KG1 (cell line): ENCODE measurements at regions not wholly inside any gene's neighbourhood (a gene's known extent, or its start where the extent isn't known, plus 50 kb on each side); places are given as distances from the start of the nearest gene placed in this dataset.
A peak's percentile ranks its signal among the peaks of the same experiment; 100 is the strongest.

Source experiments
- DNase-seq: peaks from one replicate; lab custom pipeline; 2025; lab: John Stamatoyannopoulos, UW

DNA sequence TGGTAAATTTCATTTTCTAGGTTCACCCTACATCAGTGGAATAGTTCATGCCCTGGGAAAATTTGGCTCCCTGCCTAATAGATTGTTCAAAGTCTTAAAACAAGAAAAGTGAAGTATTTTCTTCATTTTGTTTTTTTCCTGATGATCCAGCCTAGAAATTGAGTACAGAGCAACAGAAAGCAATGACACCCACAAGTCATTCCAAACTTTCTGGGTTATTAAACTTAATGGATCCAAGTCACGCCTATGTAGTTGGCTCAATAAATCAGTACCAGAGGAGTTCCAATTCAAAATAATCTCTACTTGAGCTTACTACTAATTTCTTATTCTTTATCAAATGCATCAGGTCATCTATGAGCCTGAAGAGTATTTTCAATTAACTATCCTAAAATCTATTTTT lies 937.6 kb upstream of the SLIT2 start:
- no peak for DNase-seq

DNA sequence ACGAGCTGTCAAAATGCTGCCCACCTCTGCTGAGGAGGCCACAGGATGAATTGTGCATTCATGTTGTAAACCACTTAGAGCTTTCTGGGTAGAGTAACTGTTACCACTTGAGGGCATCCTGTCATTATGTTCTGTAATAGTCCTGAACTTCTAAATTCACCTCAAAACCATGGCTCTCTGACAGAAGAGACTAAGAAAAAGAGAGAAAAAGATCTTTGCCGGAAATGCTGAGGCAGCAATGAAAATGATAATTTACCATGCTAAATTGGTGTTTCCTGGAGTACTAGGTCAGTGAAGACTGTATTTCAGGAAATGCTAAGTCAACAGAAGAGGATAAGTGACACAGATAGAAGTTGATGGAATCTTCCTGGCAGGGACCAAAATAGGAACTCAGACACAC lies 942.3 kb upstream of the SLIT2 start:
- DNase-seq: no peak

DNA sequence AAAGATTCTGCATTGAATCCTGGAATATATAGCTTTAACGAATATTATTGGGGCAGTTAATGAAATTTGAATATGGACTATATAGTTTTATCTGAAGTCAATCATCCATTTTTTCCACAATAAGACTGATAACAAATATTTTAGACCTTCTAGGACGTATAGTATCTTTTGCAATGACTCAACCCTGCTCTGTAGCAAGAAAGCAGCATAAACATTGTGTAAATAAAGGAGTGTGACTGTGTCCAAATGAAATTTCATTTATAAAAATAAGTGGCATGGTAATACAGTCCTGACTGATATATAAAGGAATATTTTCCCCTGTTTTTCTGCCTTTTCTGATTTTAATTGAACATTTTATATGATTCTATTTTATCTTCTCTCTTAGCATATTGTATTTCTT lies 947.7 kb upstream of the SLIT2 start:
- no peak for DNase-seq

DNA sequence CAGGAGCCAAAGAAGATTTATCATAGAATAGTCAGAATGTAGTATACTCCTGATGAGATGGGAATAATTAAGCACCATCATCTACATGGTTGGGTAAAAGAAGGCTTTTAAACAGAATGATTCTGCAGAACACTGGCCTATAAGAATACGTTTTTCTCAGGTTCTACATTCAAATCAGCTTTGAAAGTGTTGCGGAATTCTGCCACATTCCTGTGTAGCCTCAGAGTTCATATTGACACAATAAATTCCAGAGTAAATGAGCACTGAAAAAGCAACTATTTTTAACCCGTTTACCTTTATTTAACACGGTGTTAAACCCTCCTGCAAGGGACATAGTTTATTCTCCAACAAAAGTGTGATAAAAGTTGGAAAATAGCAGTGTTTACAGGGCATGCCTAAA lies 950.2 kb upstream of the SLIT2 start:
- no peak for DNase-seq

DNA sequence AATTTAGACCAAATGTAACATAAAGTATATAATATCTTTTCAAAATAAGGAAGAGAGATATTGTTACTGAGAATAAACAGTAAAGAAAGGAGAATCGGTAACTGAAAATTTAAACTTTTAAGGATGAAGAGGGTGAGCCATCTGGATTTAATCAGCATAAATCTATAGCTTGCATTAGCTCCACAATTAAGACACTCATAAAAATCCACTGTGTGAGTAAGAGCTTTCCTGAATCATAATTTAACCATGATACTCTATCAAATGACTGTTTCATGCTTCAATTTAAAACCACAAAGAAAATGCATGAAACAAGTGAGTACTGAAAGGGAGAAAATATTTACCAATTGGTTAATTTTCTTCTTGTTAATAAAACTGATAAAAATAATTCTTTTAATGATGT lies 951.5 kb upstream of the SLIT2 start:
- no peak for DNase-seq

DNA sequence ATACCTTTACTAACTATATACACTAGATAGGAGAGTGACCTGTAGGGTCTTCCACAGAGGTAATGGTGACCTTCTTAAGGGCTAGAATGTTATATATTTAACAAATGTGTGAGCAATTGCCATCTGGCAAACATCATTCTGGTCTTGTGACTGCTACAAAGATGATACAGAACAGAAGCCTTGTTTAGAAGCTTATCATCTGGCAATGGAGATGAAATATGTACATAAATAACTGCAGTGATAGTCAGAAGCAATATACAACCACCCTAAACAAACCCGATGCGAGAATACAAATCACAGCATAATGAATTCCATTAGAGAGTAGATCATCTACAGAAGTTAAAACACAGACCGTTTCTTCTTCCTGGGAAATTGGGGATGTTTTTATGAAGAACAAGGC lies 952.7 kb upstream of the SLIT2 start:
- no peak for DNase-seq

DNA sequence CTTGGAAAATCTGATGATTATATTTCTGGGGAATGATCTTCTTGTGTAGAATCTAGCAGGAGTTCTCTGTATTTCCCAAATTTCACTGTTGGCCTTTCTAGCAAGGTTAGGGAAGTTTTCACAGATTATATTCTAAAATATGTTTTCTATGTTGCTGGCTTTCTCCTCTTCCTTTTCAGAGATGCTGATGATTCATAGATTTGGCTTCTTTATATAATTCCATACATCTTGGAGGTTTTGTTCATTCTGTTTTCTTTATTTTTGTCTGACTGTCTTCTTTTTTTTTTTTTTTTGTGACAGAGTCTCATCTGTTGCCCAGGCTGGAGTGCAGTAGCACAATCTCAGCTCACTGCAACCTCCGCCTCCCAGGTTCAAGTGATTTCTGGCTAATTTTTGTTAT lies 957.9 kb upstream of the SLIT2 start:
- DNase-seq: no peak

DNA sequence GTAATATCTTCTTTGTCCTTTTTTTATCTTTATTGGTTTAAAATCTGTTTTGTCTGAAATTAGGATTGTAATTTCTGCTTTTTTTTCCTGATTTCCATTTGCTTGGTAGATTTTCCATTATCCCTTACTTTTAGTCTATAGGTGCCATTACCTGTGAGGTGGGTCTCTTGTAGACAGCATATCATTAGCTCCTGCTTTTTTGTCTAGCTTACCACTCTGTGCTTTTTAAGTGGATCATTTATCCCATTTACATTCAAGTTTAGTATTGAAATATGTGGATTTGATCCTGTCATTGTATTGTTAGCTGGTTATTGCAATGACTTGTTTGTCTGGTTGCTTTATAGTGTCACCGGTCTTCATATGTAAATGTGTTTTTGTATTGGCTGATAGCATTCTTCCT lies 958.6 kb upstream of the SLIT2 start:
- no peak for DNase-seq

DNA sequence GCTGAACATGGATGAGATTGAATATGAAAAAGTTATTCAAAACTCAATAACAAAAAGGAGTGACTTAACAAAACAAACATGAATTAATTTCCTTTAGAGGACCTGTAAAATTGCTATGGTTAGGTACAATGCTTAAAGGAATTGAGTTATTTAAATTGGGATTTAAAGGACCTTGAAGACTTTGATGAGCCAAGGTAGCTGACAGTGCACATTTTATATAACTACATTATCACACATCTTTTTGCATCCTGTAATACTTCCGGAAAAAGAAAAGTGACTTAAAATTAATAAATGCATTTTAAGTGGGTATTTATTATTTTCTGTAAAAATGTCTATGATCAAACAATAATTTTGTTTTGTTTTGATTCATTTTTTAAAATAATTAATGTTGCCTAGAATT lies 964.8 kb upstream of the SLIT2 start:
- DNase-seq: no peak

DNA sequence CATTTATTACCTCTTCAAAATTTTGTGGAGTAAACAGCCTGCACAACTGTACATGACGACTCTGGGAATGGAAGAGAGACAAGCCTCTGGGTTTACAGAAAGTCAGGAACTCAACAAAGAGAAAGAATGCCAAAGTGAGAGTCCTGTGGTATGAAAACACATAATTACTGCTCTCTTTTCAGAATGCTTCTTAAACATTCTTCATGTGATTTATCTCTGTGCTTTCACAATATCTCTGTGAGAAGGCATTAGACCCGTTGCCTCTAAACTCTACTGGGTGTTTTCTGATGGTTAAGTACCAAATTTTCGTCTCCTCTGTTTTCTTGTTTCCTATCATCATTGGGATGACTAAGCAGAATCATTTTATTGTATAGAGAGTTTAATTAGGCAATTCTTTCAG lies 966.6 kb upstream of the SLIT2 start:
- DNase-seq: no peak

DNA sequence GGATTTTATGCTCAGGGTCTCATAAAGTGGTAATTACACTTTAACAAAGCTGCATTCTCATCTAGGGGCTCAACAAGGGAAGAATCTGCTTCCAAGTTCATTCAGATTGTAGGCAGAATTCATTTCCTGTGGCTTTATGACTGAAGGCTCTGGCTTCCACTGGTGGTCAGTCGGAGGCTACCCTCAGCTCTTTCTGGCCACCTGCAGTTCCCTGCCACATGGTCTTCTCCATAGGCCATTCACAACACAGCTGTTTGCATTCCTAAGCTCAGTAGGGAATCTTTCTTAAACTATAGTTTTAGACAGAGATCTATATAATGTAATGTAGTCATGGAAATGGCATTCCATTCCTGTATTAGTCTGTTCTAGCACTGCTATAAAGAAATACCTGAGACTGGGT lies 973.0 kb upstream of the SLIT2 start:
- no peak for DNase-seq

DNA sequence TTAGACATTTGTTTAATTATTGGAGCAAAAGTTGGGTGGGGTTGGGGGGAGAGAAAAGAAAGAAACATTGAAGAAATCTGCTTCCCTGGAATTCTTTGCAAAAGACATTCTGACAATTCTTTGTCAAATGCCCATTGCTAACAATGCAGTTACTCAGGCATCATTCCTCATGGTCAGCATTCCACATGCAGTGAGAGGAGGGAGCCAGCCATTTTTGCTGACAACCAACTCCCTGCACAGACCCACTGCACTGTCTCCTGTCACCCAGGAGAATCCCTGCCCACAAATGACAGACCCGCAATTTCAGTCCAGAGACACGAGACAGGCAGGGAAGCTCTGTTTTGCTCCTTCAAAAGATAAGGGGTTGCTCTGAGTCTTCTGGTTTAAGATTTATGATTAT lies 985.1 kb upstream of the SLIT2 start:
- DNase-seq: no peak

DNA sequence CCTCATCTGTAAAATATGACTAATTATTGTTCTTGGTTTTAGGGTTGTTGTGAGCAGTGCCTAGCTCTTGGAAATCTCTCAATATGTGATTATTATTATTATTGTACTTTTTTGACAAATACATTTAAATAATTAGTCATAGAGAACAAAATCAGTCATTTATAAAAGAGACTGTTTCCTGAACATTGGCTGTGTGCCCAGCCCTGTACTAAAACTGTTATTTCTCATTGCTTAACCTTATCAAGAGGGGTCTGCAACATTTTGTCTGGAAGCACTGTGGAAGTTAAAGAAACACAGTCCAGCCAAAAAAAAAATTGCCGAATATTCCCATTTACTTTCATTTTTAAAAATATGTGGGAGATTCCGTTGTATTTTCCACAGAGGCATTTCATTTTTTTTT lies 989.2 kb upstream of the SLIT2 start:
- DNase-seq: no peak

DNA sequence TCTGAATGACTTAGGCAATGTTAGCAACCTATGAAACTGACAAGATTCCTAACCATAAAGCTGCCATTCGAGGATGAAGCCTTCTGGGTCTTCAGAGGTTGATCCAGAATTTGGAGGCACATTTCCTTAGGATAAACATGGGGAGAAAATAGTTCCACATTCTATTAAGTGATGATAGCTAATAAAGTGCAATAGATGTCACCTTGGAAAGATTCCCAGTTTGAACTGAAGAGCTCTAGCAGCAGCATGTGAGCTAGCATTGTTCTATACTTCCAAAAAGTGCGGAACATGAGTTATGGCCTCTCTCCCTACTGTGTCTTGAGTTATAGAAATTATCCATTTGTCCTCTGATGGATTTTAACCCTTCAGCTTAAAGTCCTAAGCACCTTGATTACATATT lies 991.4 kb upstream of the SLIT2 start:
- DNase-seq: no peak

DNA sequence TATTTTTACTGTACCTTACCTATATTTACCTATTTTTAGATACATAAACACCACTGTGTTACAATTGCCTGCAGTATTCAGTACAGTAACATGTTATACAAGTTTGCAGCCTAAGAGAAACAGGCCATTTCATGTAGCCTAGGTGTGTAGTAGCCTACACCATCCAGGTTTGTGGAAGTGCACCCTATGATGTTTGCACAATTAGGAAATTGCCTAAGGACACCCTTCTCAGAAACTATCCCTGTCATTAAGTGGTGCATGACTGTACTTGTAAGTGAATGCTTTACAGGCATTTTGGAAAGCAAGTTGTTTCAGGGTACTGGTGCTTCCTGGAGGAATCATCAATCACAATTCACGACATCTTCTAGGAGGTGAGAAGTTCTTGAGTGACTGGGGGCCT lies 991.8 kb upstream of the SLIT2 start:
- no peak for DNase-seq

DNA sequence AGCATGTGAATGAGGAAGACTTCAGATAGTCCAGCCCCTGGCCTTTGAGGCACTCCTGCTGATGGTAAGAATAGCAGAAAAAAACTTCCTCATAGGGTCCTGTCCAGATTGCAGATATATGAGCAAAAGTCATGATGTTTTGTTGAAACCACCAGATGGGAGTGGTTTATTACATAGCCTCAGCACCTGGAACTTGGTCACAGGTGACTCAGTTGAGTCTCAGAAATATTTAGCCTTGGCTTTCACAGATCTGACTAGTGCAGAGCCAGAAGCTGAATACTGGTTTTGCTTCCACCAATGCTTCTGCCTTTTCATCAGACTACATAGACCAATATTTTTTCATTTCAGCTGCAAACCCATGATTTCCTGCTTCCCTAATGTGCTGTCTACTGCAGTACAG lies 994.9 kb upstream of the SLIT2 start:
- no peak for DNase-seq

DNA sequence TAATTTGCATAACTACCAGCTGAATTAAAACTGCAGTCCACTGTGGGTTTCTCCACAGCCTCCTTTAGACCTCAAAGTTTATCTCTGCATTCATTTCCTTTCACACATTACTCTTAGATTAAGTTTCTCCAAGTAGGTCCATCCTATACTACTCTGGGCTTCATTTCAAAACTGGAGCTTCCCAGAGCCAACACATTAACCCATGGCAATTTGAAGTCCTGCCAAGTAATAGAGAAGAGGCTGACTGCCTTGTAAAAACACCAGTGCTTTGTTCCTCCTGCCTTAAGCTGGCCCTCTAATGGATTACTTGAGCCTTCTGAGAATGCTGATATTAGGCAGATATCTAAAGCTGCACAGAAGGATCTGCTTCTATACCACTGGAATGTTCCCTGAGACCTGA lies 997.2 kb upstream of the SLIT2 start:
- no peak for DNase-seq

DNA sequence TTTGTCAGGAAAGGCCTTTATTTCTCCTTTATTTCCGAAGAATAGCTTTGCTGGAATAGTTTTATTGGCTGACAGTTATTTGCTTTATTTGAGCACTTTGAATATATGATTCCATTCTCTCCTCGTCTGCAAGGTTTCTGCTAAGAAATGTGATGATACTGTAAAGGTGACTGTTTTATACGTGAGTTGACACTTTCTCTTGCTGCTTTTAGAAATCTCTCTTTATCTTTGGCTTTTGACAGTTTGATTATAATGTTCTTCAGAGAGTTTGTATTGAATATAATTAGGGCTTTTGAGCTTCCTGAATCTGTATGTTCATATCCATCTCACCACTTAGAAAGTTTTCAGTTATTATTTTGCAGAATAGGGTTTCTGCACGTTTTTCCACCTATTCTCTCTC lies 1003.7 kb upstream of the SLIT2 start:
- DNase-seq: no peak

DNA sequence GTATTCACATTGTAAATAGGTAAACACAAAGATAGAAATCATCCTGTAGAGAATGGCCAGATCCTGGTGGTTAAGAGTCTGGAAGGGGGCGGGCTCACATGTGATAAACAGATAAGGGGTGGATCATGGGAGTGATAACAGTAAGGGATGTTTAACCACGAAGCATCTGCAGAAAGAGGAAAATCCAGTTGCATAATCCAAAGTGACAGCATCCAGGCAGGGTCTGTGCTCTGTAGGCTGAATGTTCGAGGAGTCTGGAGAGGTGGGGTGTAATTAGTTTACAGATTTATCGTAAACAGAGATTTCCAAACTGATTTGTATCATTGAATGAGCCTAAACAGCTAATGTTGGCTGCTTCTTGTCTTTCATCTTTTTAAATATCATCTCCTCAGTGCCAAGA lies 1009.8 kb upstream of the SLIT2 start:
- no peak for DNase-seq

DNA sequence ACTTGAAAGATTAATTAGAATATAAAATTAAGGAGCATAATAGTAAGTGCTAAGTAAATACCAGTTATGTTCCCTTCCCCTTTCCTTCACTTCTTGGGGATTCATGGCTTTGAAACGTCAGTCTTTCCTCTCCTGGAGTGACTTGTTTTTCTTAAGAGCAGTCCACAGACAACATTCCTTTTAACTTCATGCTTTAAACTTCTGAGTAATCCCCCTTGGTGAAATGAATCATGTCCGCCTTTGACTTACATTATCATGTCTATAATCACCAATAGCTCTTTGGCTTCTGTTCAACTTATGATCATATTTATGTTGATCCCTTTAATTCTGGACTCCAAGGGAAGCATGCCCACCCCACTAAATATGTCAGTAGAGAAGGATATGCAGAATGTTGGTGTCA lies 1012.1 kb upstream of the SLIT2 start:
- no peak for DNase-seq

DNA sequence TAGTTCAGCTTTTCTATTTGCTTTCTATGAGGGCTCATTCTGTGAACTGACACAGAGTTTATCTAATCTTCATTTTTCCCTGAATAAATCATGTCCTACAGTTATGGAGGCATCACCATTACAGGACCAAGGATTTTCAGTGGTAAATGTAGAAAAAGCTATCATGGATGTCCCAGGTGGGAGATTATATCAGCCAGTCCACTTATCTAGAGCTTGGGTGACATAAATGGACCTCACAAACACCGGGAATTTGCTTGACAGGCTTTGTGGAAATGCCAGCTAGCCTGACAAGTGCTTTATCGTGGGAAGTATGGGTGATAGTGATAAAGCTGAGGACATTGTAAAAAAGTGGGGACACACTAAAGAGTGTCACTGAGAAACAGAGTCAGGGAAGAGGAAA lies 1015.2 kb upstream of the SLIT2 start:
- DNase-seq: no peak

DNA sequence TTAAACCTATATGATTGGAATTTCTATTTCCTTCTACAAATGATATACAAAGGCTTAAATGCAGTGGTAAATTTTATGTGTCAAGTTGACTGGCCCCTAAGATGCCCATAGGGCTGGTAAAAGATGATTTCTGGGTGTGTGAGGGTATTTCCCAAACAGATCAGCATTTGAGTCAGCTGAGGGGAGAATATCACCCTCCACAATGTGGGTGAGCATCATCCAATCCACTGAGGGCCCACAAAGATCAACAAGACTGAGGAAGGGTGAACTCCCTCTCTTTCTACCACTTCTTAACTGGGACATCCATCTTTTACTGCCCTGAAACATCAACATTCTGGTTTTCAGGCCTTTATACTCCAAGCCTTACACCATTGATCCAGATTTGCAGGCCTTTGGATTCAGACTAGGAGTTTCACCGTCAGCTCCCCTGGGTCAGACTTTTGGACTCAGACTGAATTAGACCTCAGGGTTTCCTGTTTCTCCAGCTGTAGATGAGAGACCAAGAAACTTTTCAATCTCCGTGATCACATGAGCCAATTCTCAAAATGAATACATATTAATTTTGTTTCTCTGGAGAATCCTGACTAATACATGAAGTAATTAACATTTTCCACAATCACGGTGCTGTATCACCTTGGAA lies 1020.7 kb upstream of the SLIT2 start:
- no peak for DNase-seq

DNA sequence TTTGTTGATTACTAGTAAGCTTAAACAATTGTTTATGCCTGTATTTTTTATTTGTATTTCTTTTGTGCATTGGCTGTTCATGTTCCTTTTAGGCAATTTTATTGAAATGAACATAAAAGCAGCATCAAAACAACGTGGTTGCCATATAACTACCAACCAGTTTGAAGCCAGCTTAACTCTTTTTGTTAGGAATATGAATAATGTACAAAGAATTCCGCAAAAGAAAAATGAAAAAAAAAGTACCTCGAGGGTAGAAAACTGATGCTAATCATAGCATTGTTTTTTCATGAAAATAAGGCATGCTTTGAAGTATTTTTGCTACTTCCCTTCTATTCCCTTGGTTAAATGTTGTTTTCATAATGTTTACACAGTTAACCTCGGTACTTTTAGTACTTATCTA lies 1024.0 kb upstream of the SLIT2 start:
- DNase-seq: no peak

DNA sequence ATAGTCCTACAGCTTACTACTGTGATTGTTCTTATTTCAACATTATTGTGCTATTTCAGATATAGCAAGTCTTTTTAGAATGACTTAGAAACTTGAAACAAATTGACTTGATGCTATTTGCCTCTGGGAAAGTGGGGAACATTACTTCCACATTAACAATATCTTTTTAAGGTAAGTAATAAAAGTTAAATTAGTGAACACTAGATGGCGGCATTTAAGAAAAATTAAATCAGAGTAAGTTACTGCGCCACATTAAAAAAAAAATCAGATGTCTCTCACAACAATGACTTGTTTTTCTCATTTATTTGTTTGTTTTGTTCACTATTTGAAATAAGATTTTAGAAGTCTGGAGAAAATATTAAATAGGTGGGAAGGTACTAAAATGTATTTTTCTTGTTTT lies 1026.9 kb upstream of the SLIT2 start:
- peak; percentile 4 for DNase-seq

DNA sequence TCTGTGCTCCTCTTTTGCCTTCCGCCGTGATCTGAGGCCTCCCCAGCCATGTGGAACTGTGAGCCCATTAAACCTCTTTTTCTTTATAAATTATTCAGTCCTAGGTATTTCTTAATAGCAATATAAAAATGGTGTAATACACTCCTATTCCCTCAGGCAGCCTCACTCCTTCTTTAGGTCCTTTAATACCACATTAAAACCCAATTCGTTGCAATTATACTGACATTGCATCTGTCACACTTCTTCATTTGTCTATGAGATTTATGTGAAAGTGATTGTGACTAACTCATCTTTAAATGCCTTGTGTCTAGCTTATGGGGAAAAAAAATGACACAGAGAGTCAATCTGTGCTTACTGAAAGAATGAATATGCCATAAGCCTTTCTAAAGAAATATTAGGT lies 1035.2 kb upstream of the SLIT2 start:
- DNase-seq: no peak
